ENCODE measurements at regions not wholly inside any gene's neighbourhood (a gene's known extent, or its start where the extent isn't known, plus 50 kb on each side); places are given as distances from the start of the nearest gene placed in this dataset.

- peaks cover 14 to 22% of the 10 kb centered on the region in 2 donors for H3K4me1 ChIP-seq (replicated peaks in 1 of 2)
- no peak overlapping the region for H3K27ac ChIP-seq
- intact Hi-C loops (cut with DNase I), result no loop called here
- 60 to 77% (median 69%) methylated on average over 4 of the region's 4 CpGs for WGBS, 4 donors
- TF ChIP-seq CTCF (IDR thresholded peaks at IDR 0.05), result no peak
- no peaks in the 10 kb centered on the region for H3K9me3 ChIP-seq (replicated peaks in 1 of 3)
- H3K36me3 ChIP-seq (replicated peaks in 1 of 2), result no peaks in the 10 kb centered on the region
- no peak for DNase-seq
- no peak overlapping the region for H3K4me3 ChIP-seq
- H3K27me3 ChIP-seq, result no peaks in the 10 kb centered on the region
These were observed 182.2 kb downstream of the GLI2 start for GRCh38 chr2:120917886-120918285.

- no peaks in the 10 kb centered on the region for H3K36me3 ChIP-seq (replicated peaks in 1 of 2)
- DNase-seq, result no peak
- no peak overlapping the region for H3K4me3 ChIP-seq
- no peaks in the 10 kb centered on the region for H3K27me3 ChIP-seq
- 92 to 97% (median 95%) methylated on average over 1 to 8 of the region's 8 CpGs for WGBS, 4 donors
- TF ChIP-seq POLR2A (IDR thresholded peaks at IDR 0.05), result no peak
- TF ChIP-seq CTCF (IDR thresholded peaks at IDR 0.05), result no peak
- H3K27ac ChIP-seq, result no peak overlapping the region
- intact Hi-C loops (cut with DNase I), result no loop called here
- H3K4me1 ChIP-seq (replicated peaks in 1 of 2), result peaks cover 13 to 19% of the 10 kb centered on the region in 2 donors
- no peaks in the 10 kb centered on the region for H3K9me3 ChIP-seq (replicated peaks in 1 of 3)
These were observed 183.5 kb downstream of the GLI2 start for GRCh38 chr2:120919216-120919615.

- WGBS, 4 donors, result 76 to 89% (median 88%) methylated on average over 10 to 19 of the region's 19 CpGs
These were observed 184.2 kb downstream of the GLI2 start for GRCh38 chr2:120919771-120920453.

More at GRCh38 chr2:120919771-120920453, 184.2 kb downstream of the GLI2 start:
- Histone ChIP-seq H3K4me1 (replicated peaks in 1 of 2) (peaks cover 6 to 12% of the 10 kb centered on the region in 2 donors), H3K9me3 (replicated peaks in 1 of 3) (no peaks in the 10 kb centered on the region), H3K36me3 (replicated peaks in 1 of 2) (no peaks in the 10 kb centered on the region), H3K4me3 (no peak overlapping the region), H3K27me3 (no peaks in the 10 kb centered on the region), H3K27ac (peak overlapping the region in 1 of 5 donors; percentile 17)
- DNase-seq, result no peak
- TF ChIP-seq POLR2A (IDR thresholded peaks at IDR 0.05), result no peak
- no peak for TF ChIP-seq CTCF (IDR thresholded peaks at IDR 0.05)
- intact Hi-C loops (cut with DNase I), result no loop called here
